AG04450 (cell line): ENCODE measurements at regions not wholly inside any gene's neighbourhood (a gene's known extent, or its start where the extent isn't known, plus 50 kb on each side); places are given as distances from the start of the nearest gene placed in this dataset.

ENCODE experiments used
- CTCF ChIA-PET: fragments of 300-600, 350-600 bp; formaldehyde crosslinking; extraction: SDS; loops from one replicate; lab custom pipeline; 2022; ENCODE audit warnings: antibody characterized with exemption, inconsistent platforms; lab: Charles Lee
- POLR2A ChIA-PET: fragments of 350-600 bp; formaldehyde crosslinking; extraction: SDS; loops from one replicate; lab custom pipeline; 2021; ENCODE audit warnings: antibody characterized with exemption, inconsistent platforms; lab: Yijun Ruan, JAX
- DNase-seq: peaks from one replicate; pipeline ENCODE4 v3.0.0-alpha.2; 2011; ENCODE audit warnings: low read depth, low spot score
- H3K27ac ChIP-seq: one replicate; pipeline ENCODE4 v1.5.1; 2012; ENCODE audit warnings: low read depth, low read length, control low read depth
- H3K27me3 ChIP-seq: one replicate; pipeline ENCODE4 v1.6.0; 2012; ENCODE audit warnings: low read length; ENCODE audit not compliant: control insufficient read depth, insufficient read depth
- H3K4me3 ChIP-seq: 2 replicates; pipeline ENCODE4 v1.5.1; 2011; ENCODE audit warnings: mild to moderate bottlenecking, low read depth, low read length, control low read depth
- H3K9me3 ChIP-seq: 2 replicates; pipeline ENCODE4 v1.5.1; 2012; ENCODE audit warnings: low read length; ENCODE audit not compliant: control insufficient read depth, insufficient read depth
- TF ChIP-seq, protein P1 (sequence below): IDR thresholded peaks from 2 replicates; pipeline ENCODE4 v1.5.1; 2011; ENCODE audit warnings: low read depth, low read length, control low read depth, inconsistent platforms

- TF ChIP-seq, protein P1, sequence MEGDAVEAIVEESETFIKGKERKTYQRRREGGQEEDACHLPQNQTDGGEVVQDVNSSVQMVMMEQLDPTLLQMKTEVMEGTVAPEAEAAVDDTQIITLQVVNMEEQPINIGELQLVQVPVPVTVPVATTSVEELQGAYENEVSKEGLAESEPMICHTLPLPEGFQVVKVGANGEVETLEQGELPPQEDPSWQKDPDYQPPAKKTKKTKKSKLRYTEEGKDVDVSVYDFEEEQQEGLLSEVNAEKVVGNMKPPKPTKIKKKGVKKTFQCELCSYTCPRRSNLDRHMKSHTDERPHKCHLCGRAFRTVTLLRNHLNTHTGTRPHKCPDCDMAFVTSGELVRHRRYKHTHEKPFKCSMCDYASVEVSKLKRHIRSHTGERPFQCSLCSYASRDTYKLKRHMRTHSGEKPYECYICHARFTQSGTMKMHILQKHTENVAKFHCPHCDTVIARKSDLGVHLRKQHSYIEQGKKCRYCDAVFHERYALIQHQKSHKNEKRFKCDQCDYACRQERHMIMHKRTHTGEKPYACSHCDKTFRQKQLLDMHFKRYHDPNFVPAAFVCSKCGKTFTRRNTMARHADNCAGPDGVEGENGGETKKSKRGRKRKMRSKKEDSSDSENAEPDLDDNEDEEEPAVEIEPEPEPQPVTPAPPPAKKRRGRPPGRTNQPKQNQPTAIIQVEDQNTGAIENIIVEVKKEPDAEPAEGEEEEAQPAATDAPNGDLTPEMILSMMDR: no peak
- Histone ChIP-seq H3K4me3 (no peak overlapping the region), H3K27ac (no peak overlapping the region), H3K27me3 (no peaks in the 10 kb centered on the region), H3K9me3 (peaks cover 17% of the 10 kb centered on the region)
- ChIA-PET POLR2A (no interaction called here), CTCF (no interaction called here)
- DNase-seq: no peak
Measured at GRCh38 chr6:6390849-6391602, 70.6 kb upstream of the F13A1 start.

DNA sequence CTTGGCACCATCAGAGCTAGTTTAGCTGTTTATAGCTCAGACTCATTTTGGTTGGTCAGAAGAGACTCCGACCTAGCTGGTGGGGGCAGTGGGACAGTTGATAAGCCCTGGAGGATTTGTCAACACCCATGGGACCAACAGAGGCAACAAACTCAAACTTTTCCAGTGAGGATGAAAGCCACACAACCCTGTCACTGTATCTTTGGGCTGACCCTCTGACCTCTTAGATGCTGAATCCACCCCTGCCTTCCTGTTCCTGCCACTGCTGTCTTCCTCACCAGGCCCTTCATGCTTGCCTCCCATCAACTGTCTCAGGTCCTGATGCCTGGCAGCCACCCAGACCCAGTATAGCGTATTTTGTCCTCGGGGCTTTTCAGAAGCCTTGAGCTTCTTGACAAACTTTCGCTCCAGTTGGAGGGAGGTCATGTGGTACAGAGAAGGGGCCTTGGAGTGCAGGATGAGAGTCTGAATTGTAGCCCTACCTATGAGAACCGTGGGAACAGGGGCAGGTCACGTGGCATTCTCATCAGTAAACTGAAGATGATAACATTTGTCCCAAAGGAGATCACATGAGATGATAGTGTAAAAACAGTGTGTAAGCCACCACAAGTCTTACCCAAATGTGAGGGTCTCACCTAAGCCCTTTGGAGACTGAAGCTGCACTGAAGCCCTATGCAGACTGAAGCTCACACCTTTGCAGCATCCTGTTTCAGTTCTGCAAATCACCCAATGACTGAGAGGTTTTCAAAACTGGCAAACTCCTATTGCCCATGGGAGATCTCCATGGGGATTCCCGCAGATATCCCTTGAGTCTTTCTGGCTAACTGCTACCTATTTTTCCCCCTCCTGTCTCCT lies 72.0 kb upstream of the F13A1 start:
- DNase-seq: no peak
- H3K9me3 ChIP-seq: peaks cover 24% of the 10 kb centered on the region

GRCh38 chr6:6393069-6393529 lies 72.6 kb upstream of the F13A1 start:
- ChIA-PET POLR2A (no interaction called here), CTCF (no interaction called here)
- TF ChIP-seq, protein P1: no peak
- Histone ChIP-seq H3K9me3 (peaks cover 28% of the 10 kb centered on the region), H3K27me3 (no peaks in the 10 kb centered on the region), H3K27ac (no peak overlapping the region), H3K4me3 (no peak overlapping the region)
- DNase-seq: no peak

More for the DNA sequence above, 72.0 kb upstream of the F13A1 start:
- H3K4me3 ChIP-seq: no peak overlapping the region
- no peaks in the 10 kb centered on the region for H3K27me3 ChIP-seq
- TF ChIP-seq, protein P1: no peak
- ChIA-PET POLR2A (no interaction called here), CTCF (no interaction called here)
- H3K27ac ChIP-seq: no peak overlapping the region

- CTCF ChIA-PET: no interaction called here
- DNase-seq: no peak
- Histone ChIP-seq H3K27me3 (no peaks in the 10 kb centered on the region), H3K9me3 (peaks cover 25% of the 10 kb centered on the region), H3K27ac (no peak overlapping the region), H3K4me3 (no peak overlapping the region)
- TF ChIP-seq, protein P1: no peak
- POLR2A ChIA-PET: no interaction called here
Measured at GRCh38 chr6:6395581-6396197, 75.2 kb upstream of the F13A1 start.

DNA sequence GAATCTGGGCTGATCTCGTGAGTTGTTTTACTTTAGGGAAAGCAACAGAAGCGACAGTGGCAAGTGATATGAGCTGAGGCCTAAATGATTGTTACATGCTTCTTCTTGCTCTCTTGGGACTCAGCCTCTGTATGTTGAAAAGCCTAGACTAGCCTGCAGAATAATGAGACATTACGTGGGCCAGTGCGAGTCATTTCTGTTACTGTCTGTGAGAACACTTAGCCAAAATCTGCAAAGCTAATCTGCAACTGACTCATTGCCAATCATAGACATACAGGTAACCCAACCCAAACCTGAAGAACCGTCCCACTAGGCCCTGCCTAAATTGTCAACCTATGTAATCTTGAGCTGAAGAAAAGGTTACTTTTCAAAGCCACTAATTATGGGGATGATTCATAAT lies 77.4 kb upstream of the F13A1 start:
- DNase-seq: no peak
- ChIA-PET CTCF (no interaction called here), POLR2A (no interaction called here)
- Histone ChIP-seq H3K4me3 (no peak overlapping the region), H3K27ac (no peak overlapping the region), H3K9me3 (peaks cover 15% of the 10 kb centered on the region), H3K27me3 (no peaks in the 10 kb centered on the region)
- TF ChIP-seq, protein P1: no peak
